ENCODE measurements at regions not wholly inside any gene's neighbourhood (a gene's known extent, or its start where the extent isn't known, plus 50 kb on each side); places are given as distances from the start of the nearest gene placed in this dataset.
A peak's percentile ranks its signal among the peaks of the same experiment; 100 is the strongest.

- peak; percentile 74 for TF ChIP-seq RBFOX2 (IDR thresholded peaks at IDR 0.05; ENCODE audit: low read depth, low read length)
- TF ChIP-seq, protein P1, sequence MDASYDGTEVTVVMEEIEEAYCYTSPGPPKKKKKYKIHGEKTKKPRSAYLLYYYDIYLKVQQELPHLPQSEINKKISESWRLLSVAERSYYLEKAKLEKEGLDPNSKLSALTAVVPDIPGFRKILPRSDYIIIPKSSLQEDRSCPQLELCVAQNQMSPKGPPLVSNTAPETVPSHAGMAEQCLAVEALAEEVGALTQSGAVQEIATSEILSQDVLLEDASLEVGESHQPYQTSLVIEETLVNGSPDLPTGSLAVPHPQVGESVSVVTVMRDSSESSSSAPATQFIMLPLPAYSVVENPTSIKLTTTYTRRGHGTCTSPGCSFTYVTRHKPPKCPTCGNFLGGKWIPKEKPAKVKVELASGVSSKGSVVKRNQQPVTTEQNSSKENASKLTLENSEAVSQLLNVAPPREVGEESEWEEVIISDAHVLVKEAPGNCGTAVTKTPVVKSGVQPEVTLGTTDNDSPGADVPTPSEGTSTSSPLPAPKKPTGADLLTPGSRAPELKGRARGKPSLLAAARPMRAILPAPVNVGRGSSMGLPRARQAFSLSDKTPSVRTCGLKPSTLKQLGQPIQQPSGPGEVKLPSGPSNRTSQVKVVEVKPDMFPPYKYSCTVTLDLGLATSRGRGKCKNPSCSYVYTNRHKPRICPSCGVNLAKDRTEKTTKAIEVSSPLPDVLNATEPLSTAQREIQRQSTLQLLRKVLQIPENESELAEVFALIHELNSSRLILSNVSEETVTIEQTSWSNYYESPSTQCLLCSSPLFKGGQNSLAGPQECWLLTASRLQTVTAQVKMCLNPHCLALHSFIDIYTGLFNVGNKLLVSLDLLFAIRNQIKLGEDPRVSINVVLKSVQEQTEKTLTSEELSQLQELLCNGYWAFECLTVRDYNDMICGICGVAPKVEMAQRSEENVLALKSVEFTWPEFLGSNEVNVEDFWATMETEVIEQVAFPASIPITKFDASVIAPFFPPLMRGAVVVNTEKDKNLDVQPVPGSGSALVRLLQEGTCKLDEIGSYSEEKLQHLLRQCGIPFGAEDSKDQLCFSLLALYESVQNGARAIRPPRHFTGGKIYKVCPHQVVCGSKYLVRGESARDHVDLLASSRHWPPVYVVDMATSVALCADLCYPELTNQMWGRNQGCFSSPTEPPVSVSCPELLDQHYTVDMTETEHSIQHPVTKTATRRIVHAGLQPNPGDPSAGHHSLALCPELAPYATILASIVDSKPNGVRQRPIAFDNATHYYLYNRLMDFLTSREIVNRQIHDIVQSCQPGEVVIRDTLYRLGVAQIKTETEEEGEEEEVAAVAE (CRISPR knock-in tag; IDR thresholded peaks at IDR 0.05; ENCODE audit: borderline replicate concordance) = no peak
- TF ChIP-seq, protein P2, sequence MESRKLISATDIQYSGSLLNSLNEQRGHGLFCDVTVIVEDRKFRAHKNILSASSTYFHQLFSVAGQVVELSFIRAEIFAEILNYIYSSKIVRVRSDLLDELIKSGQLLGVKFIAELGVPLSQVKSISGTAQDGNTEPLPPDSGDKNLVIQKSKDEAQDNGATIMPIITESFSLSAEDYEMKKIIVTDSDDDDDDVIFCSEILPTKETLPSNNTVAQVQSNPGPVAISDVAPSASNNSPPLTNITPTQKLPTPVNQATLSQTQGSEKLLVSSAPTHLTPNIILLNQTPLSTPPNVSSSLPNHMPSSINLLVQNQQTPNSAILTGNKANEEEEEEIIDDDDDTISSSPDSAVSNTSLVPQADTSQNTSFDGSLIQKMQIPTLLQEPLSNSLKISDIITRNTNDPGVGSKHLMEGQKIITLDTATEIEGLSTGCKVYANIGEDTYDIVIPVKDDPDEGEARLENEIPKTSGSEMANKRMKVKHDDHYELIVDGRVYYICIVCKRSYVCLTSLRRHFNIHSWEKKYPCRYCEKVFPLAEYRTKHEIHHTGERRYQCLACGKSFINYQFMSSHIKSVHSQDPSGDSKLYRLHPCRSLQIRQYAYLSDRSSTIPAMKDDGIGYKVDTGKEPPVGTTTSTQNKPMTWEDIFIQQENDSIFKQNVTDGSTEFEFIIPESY (CRISPR knock-in tag; IDR thresholded peaks at IDR 0.05) = 0 out of 2 replicates have a peak, but pooled peaks have one; percentile 12
- peak; percentile 85 for TF ChIP-seq XRCC5 (optimal IDR thresholded peaks at IDR 0.05; ENCODE audit: low read length)
- TF ChIP-seq, protein P3, sequence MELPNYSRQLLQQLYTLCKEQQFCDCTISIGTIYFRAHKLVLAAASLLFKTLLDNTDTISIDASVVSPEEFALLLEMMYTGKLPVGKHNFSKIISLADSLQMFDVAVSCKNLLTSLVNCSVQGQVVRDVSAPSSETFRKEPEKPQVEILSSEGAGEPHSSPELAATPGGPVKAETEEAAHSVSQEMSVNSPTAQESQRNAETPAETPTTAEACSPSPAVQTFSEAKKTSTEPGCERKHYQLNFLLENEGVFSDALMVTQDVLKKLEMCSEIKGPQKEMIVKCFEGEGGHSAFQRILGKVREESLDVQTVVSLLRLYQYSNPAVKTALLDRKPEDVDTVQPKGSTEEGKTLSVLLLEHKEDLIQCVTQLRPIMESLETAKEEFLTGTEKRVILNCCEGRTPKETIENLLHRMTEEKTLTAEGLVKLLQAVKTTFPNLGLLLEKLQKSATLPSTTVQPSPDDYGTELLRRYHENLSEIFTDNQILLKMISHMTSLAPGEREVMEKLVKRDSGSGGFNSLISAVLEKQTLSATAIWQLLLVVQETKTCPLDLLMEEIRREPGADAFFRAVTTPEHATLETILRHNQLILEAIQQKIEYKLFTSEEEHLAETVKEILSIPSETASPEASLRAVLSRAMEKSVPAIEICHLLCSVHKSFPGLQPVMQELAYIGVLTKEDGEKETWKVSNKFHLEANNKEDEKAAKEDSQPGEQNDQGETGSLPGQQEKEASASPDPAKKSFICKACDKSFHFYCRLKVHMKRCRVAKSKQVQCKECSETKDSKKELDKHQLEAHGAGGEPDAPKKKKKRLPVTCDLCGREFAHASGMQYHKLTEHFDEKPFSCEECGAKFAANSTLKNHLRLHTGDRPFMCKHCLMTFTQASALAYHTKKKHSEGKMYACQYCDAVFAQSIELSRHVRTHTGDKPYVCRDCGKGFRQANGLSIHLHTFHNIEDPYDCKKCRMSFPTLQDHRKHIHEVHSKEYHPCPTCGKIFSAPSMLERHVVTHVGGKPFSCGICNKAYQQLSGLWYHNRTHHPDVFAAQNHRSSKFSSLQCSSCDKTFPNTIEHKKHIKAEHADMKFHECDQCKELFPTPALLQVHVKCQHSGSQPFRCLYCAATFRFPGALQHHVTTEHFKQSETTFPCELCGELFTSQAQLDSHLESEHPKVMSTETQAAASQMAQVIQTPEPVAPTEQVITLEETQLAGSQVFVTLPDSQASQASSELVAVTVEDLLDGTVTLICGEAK (IDR thresholded peaks at IDR 0.05) = no peak
- TF ChIP-seq, protein P3 (CRISPR knock-in tag; IDR thresholded peaks at IDR 0.05) = peak; percentile 74; the same call in 1 of the 2 replicates
- TF ChIP-seq SNAPC2 (CRISPR knock-in tag; IDR thresholded peaks at IDR 0.05) = no peak
- no peak for TF ChIP-seq KAT7 (CRISPR knock-in tag; IDR thresholded peaks at IDR 0.05; ENCODE audit: borderline replicate concordance)
- no peak for TF ChIP-seq KLF16 (CRISPR knock-in tag; IDR thresholded peaks at IDR 0.05)
- peak; percentile 86; the same call in 1 of the 2 replicates for TF ChIP-seq ZNF503 (CRISPR knock-in tag; IDR thresholded peaks at IDR 0.05)
These were observed 88.6 kb downstream of the LINC00237 start (continued) for GRCh38 chr20:21017528-21018085.
